NCI-H1930 (cell line): ENCODE measurements at regions not wholly inside any gene's neighbourhood (a gene's known extent, or its start where the extent isn't known, plus 50 kb on each side); places are given as distances from the start of the nearest gene placed in this dataset.
"Not testable (repeated sequence)": the region's sequence is repeated elsewhere in the genome, so short reads cannot be mapped to it uniquely, and the experiment has no call there.

ENCODE experiments used
- DNase-seq, 2 experiments: peaks; one replicate each; lab custom pipeline; 2025; lab: John Stamatoyannopoulos, UW

GRCh38 chr4:13762130-13762529, 134.6 kb upstream of the BOD1L1 start:
- no peak for DNase-seq

GRCh38 chr4:13763707-13764106, 136.2 kb upstream of the BOD1L1 start:
- no peak for DNase-seq

GRCh38 chr4:13765539-13765938, 138.0 kb upstream of the BOD1L1 start:
- DNase-seq: no peak

GRCh38 chr4:13766761-13767540, 139.4 kb upstream of the BOD1L1 start:
- DNase-seq: no peak

GRCh38 chr4:13777341-13777740, 149.8 kb upstream of the BOD1L1 start:
- DNase-seq: no peak

- DNase-seq: no peak
Observed at GRCh38 chr4:13778367-13778766, 150.8 kb upstream of the BOD1L1 start.

GRCh38 chr4:13782231-13782630, 154.7 kb upstream of the BOD1L1 start:
- no peak for DNase-seq

GRCh38 chr4:13783800-13784411, 156.4 kb upstream of the BOD1L1 start:
- DNase-seq: no peak

- no peak for DNase-seq
Observed at GRCh38 chr4:13793020-13793710, 165.6 kb upstream of the BOD1L1 start.

GRCh38 chr4:13794819-13795565, 167.5 kb upstream of the BOD1L1 start:
- DNase-seq: no peak

- no peak for DNase-seq
Observed at GRCh38 chr4:13797061-13797460, 169.5 kb upstream of the BOD1L1 start.

GRCh38 chr4:13815231-13815630, 187.7 kb upstream of the BOD1L1 start:
- DNase-seq: no peak

GRCh38 chr4:13816472-13816871, 188.9 kb upstream of the BOD1L1 start:
- DNase-seq: no peak

GRCh38 chr4:13821522-13821921, 194.0 kb upstream of the BOD1L1 start:
- no peak for DNase-seq

- DNase-seq: not testable (repeated sequence)
Observed at GRCh38 chr4:13825822-13826221, 198.3 kb upstream of the BOD1L1 start.

- no peak for DNase-seq
Observed at GRCh38 chr4:13829457-13829856, 201.9 kb upstream of the BOD1L1 start.

- DNase-seq: no peak
Observed at GRCh38 chr4:13830449-13830848, 202.9 kb upstream of the BOD1L1 start.

- no peak for DNase-seq
Observed at GRCh38 chr4:13833171-13833804, 205.8 kb upstream of the BOD1L1 start.

GRCh38 chr4:13836946-13837912, 209.7 kb upstream of the BOD1L1 start:
- DNase-seq: no peak

- no peak for DNase-seq
Observed at GRCh38 chr4:13840502-13841190, 213.1 kb upstream of the BOD1L1 start.
